Lung (tissue), 11 donors: ENCODE measurements at regions not wholly inside any gene's neighbourhood (a gene's known extent, or its start where the extent isn't known, plus 50 kb on each side); places are given as distances from the start of the nearest gene placed in this dataset.

ENCODE experiments used
- ATAC-seq: fragments of 200-7000 bp; cut with Tn5 transposase; one replicate; pipeline ENCODE4 v1.9.1; 2020; ENCODE audit warnings: moderate number of reproducible peaks; ENCODE audit not compliant: insufficient read depth, low FRiP score
- DNase-seq, 3 donors: peaks; one replicate each; pipeline ENCODE4 v3.0.0-alpha.2; 2013 to 2017
- H3K27ac ChIP-seq, 2 donors: one replicate each; pipeline ENCODE4 v1.5.1; 2013; ENCODE audit warnings: mild to moderate bottlenecking in 2 of 2, moderate library complexity in 2 of 2, control low read depth in 1 of 2, inconsistent platforms in 1 of 2, low read depth in 1 of 2, low read length in 1 of 2
- H3K27me3 ChIP-seq, 3 donors: one replicate each; pipeline ENCODE4 v1.5.1; 2013; ENCODE audit warnings: low read length in 2 of 3; ENCODE audit not compliant: control insufficient read depth in 3 of 3, insufficient read depth in 3 of 3
- H3K36me3 ChIP-seq, 4 donors: one replicate each; pipeline ENCODE4 v1.5.1; 2013; ENCODE audit warnings: low read length in 4 of 4, mild to moderate bottlenecking in 1 of 4, moderate library complexity in 1 of 4; ENCODE audit not compliant: control insufficient read depth in 4 of 4, insufficient read depth in 4 of 4
- H3K4me1 ChIP-seq, 5 donors: one replicate each; pipeline ENCODE4 v1.5.1; 2013; ENCODE audit warnings: low read length in 5 of 5, mild to moderate bottlenecking in 2 of 5, moderate library complexity in 1 of 5; ENCODE audit not compliant: control insufficient read depth in 5 of 5, insufficient read depth in 5 of 5
- H3K4me3 ChIP-seq: one replicate; pipeline ENCODE4 v1.5.1; 2013; ENCODE audit warnings: mild to moderate bottlenecking, control low read depth, moderate library complexity
- H3K9ac ChIP-seq, 2 donors: one replicate each; pipeline ENCODE4 v1.5.1; 2013; ENCODE audit warnings: low read length in 2 of 2, control low read depth in 1 of 2; ENCODE audit not compliant: insufficient read depth in 1 of 2
- H3K9me3 ChIP-seq, 4 donors: one replicate each; pipeline ENCODE4 v1.5.1; 2013; ENCODE audit warnings: low read length in 3 of 4, mild to moderate bottlenecking in 1 of 4, moderate library complexity in 1 of 4; ENCODE audit not compliant: control insufficient read depth in 4 of 4, insufficient read depth in 3 of 4
- WGBS, 2 donors: extraction: QIAGEN DNeasy Blood & Tissue Kit; methylation state at CpG; one replicate each; pipeline ENCODE4 v1.1.7; 2013; 5-methylcytosine and 5-hydroxymethylcytosine counted together
- TF ChIP-seq, protein P1 (sequence below): IDR thresholded peaks from 2 replicates; pipeline ENCODE4 v1.5.1; 2012; ENCODE audit warnings: mild to moderate bottlenecking; ENCODE audit errors: control extremely low read depth, extremely low read depth
- donor health status: control.
- donor health status: control.
- donor health status: Bipolar disorder and iron deficiency.
- donor health status: healthy.
- donor health status: DM: yes; HTN: yes; CAD: no.

DNA sequence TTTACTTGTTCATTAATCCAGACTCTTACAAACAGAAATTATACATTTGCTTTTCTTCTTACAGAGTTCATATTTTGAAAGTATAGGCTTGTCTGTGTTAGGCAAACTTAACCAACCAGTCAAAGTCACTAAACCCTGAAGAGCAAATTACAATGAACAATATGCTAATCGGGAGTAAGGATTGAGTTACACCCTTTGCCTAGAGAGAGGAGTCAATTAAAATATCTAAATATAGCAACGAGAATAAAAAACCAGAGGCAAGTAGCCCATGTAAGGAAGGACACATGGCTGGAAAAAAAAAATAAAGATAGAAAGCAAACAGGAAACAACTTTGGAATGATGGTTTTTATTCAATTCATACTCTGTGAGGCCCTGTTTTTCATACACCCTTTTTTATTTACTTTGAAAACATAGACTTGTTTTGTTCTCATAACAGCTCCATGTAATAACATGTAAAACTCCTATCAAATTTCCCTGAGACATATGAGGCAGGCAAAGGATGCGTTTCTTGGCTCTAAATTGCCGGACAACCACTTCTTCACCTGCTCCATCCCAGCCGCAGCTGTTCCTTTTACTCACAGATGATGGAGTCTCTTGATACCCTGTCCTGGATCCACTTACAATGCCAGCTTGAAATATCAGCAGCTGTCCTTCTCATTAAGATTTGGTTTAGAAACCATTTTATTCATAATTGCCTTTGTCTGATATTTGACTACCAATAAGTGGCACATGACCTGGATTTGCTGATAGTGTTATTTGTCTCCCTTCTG lies 767.7 kb upstream of the GCFC2 start:
- TF ChIP-seq, protein P1, sequence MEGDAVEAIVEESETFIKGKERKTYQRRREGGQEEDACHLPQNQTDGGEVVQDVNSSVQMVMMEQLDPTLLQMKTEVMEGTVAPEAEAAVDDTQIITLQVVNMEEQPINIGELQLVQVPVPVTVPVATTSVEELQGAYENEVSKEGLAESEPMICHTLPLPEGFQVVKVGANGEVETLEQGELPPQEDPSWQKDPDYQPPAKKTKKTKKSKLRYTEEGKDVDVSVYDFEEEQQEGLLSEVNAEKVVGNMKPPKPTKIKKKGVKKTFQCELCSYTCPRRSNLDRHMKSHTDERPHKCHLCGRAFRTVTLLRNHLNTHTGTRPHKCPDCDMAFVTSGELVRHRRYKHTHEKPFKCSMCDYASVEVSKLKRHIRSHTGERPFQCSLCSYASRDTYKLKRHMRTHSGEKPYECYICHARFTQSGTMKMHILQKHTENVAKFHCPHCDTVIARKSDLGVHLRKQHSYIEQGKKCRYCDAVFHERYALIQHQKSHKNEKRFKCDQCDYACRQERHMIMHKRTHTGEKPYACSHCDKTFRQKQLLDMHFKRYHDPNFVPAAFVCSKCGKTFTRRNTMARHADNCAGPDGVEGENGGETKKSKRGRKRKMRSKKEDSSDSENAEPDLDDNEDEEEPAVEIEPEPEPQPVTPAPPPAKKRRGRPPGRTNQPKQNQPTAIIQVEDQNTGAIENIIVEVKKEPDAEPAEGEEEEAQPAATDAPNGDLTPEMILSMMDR, result no peak
- peaks cover 0 to 4% (median 0%) of the 10 kb centered on the region in 4 donors for H3K9me3 ChIP-seq
- H3K4me1 ChIP-seq, result no peaks in the 10 kb centered on the region
- DNase-seq (no peak), ATAC-seq (no peak)
- no peak overlapping the region for H3K4me3 ChIP-seq
- H3K27ac ChIP-seq, result no peak overlapping the region
- no peaks in the 10 kb centered on the region for H3K27me3 ChIP-seq
- H3K9ac ChIP-seq, result no peak overlapping the region
- no peaks in the 10 kb centered on the region for H3K36me3 ChIP-seq
- WGBS, 2 donors, result 81% methylated on average over 5 of the region's 5 CpGs

DNA sequence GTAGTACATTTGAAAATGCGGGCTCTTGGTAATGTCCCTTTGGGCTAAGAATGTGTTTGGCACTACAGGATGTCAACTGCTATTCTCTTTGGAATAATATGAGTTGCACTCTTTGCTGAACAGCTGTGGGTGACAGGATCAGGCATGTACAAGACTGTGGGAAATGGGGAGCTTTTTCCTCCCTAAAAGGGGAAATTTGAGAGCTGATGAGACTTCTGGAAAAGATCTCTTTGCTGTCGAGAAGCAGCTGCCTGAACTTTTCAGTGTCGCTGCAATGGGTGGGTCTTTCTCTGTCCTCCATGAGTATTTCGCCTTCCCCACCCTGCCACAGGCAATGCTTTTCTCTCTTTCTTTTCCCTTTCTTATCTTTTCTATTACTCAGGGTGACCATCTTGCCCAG lies 762.2 kb upstream of the GCFC2 start:
- Histone ChIP-seq H3K4me3 (no peak overlapping the region), H3K9ac (no peak overlapping the region), H3K4me1 (no peaks in the 10 kb centered on the region), H3K9me3 (peaks cover 0 to 3% (median 1%) of the 10 kb centered on the region in 4 donors), H3K27me3 (no peaks in the 10 kb centered on the region), H3K36me3 (no peaks in the 10 kb centered on the region), H3K27ac (no peak overlapping the region)
- TF ChIP-seq, protein P1, result no peak
- WGBS, 2 donors, result 94 to 97% methylated on average over 4 of the region's 4 CpGs
- DNase-seq (no peak), ATAC-seq (no peak)

DNA sequence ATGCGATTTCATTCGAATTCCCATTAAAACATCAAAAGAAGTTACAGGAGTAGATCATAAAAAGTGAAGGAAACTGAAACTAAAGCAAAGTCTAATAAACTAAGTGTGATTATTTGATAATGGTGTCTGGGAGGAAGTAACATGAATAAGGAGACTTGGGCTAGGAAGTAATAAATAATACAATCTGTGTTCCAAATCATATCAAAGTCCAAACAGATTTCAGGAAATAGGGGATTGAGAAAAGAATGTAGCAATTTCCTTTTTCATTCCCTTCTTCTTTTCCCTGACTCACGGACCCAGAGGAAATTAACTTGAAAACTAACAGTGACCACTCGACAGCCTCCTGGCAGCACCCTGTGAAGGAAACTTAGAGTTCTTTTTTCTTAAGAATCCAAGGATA lies 758.4 kb upstream of the GCFC2 start:
- no peak overlapping the region for H3K9ac ChIP-seq
- TF ChIP-seq, protein P1, result no peak
- H3K27me3 ChIP-seq, result no peaks in the 10 kb centered on the region
- H3K4me3 ChIP-seq, result no peak overlapping the region
- DNase-seq (no peak), ATAC-seq (no peak)
- H3K27ac ChIP-seq, result no peak overlapping the region
- H3K4me1 ChIP-seq, result no peaks in the 10 kb centered on the region
- WGBS, 2 donors, result 46 to 55% methylated on average over 4 of the region's 4 CpGs
- H3K36me3 ChIP-seq, result no peaks in the 10 kb centered on the region
- peaks cover 0 to 3% (median 1%) of the 10 kb centered on the region in 4 donors for H3K9me3 ChIP-seq
